ENCODE measurements at regions not wholly inside any gene's neighbourhood (a gene's known extent, or its start where the extent isn't known, plus 50 kb on each side); places are given as distances from the start of the nearest gene placed in this dataset.

- TF ChIP-seq CTCF (IDR thresholded peaks at IDR 0.05; ENCODE audit: poor library complexity): no peak
- no peak for TF ChIP-seq EZH2 (IDR thresholded peaks at IDR 0.05; ENCODE audit: borderline replicate concordance)
Observed at GRCh38 chr2:236673823-236674185, 104.2 kb downstream of the ACKR3 start.
